ENCODE measurements at regions not wholly inside any gene's neighbourhood (a gene's known extent, or its start where the extent isn't known, plus 50 kb on each side); places are given as distances from the start of the nearest gene placed in this dataset.

- H3K36me3 ChIP-seq (ENCODE audit: insufficient read depth) = no peaks in the 10 kb centered on the region
- Mint-ChIP-seq H3K27me3 (ENCODE audit: insufficient read depth, low read depth, poor library complexity) (peaks cover 5% of the 10 kb centered on the region), H3K27ac (no peak overlapping the region), H3K4me1 (no peaks in the 10 kb centered on the region), H3K4me3 (no peak overlapping the region), H3K9me3 (no peaks in the 10 kb centered on the region), H3K36me3 (ENCODE audit: low read depth) (no peaks in the 10 kb centered on the region)
- no peak overlapping the region for H3K4me3 ChIP-seq
- no peaks in the 10 kb centered on the region for H3F3A ChIP-seq (replicated peaks; ENCODE audit: low read depth)
- no peak overlapping the region for H3K4me2 ChIP-seq
- H4K20me1 ChIP-seq (replicated peaks; ENCODE audit: insufficient read depth) = no peaks in the 10 kb centered on the region
- no peaks in the 10 kb centered on the region for H3K9me2 ChIP-seq (ENCODE audit: insufficient read depth)
- no peak overlapping the region for H3K27ac ChIP-seq (ENCODE audit: low read depth)
- no peak for TF ChIP-seq EZH2phosphoT487 (IDR thresholded peaks at IDR 0.05; ENCODE audit: unreplicated experiment)
- TF ChIP-seq REST (IDR thresholded peaks at IDR 0.05; ENCODE audit: unreplicated experiment) = no peak
- TF ChIP-seq ZNF462 (CRISPR knock-in tag; IDR thresholded peaks at IDR 0.05) = no peak
- no peaks in the 10 kb centered on the region for H3K4me1 ChIP-seq (ENCODE audit: insufficient read depth)
- no peak overlapping the region for H2AFZ ChIP-seq
- ATAC-seq = no peak
- no peaks in the 10 kb centered on the region for H3K27me3 ChIP-seq (ENCODE audit: insufficient read depth)
- no peak for DNase-seq (ENCODE audit: low spot score)
- no peaks in the 10 kb centered on the region for H3K79me2 ChIP-seq (replicated peaks; ENCODE audit: insufficient read depth)
These were observed 59.4 kb downstream of the PITPNM2 start for GRCh38 chr12:123091230-123092150.
